SK-N-SH treated with all-trans-retinoic acid at 6 μM for 48 hours (cell line): ENCODE measurements at regions not wholly inside any gene's neighbourhood (a gene's known extent, or its start where the extent isn't known, plus 50 kb on each side); places are given as distances from the start of the nearest gene placed in this dataset.

Experiments
- ATAC-seq: fragments of 200-7000 bp; cut with Tn5 transposase; 3 replicates; pipeline ENCODE4 v1.9.1; 2020; ENCODE audit warnings: mild to moderate bottlenecking, moderate library complexity
- ARNTL ChIP-seq: fragments of 450-650 bp; formaldehyde crosslinking; IDR thresholded peaks from 2 replicates; pipeline ENCODE4 v1.5.0; 2020; ENCODE audit warnings: low read depth, mild to moderate bottlenecking, moderate library complexity, borderline replicate concordance
- BACH2 ChIP-seq: fragments of 250-450 bp; sonication (Bioruptor Pico); IDR thresholded peaks from 2 replicates; pipeline ENCODE4 v1.9.0; 2021; ENCODE audit warnings: mild to moderate bottlenecking, borderline replicate concordance
- CSDC2 ChIP-seq: fragments of 250-450 bp; sonication (Bioruptor Pico); IDR thresholded peaks from 2 replicates; pipeline ENCODE4 v1.5.0; 2020; ENCODE audit warnings: mild to moderate bottlenecking, moderate library complexity
- ESRRG ChIP-seq: fragments of 250-450 bp; sonication (Bioruptor Pico); IDR thresholded peaks from 2 replicates; pipeline ENCODE4 v1.6.1; 2021; ENCODE audit warnings: mild to moderate bottlenecking
- ISL1 ChIP-seq: fragments of 250-450 bp; sonication (Bioruptor Pico); IDR thresholded peaks from 2 replicates; pipeline ENCODE4 v2.1.2; 2022; ENCODE audit warnings: mild to moderate bottlenecking, moderate library complexity
- OSR1 ChIP-seq: fragments of 250-450 bp; sonication (Bioruptor Pico); IDR thresholded peaks from 2 replicates; pipeline ENCODE4 v1.8.0; 2022; ENCODE audit warnings: moderate library complexity, mild to moderate bottlenecking, inconsistent platforms
- POU6F1 ChIP-seq: fragments of 250-450 bp; sonication (Bioruptor Pico); IDR thresholded peaks from 2 replicates; pipeline ENCODE4 v1.8.0; 2021; ENCODE audit warnings: low read depth, mild to moderate bottlenecking, moderate library complexity, borderline replicate concordance
- PPARA ChIP-seq: fragments of 250-450 bp; sonication (Bioruptor Pico); IDR thresholded peaks from 2 replicates; pipeline ENCODE4 v1.5.0; 2020; ENCODE audit warnings: mild to moderate bottlenecking, borderline replicate concordance
- RARB ChIP-seq: fragments of 250-450 bp; sonication (Bioruptor Pico); IDR thresholded peaks from 2 replicates; pipeline ENCODE4 v1.8.0; 2021; ENCODE audit warnings: mild to moderate bottlenecking, moderate library complexity
- SNAI2 ChIP-seq: fragments of 250-450 bp; sonication (Bioruptor Pico); IDR thresholded peaks from 2 replicates; pipeline ENCODE4 v1.5.0; 2020; ENCODE audit warnings: mild to moderate bottlenecking, moderate library complexity
- TCF4 ChIP-seq: fragments of 250-450 bp; sonication (Bioruptor Pico); IDR thresholded peaks from 2 replicates; pipeline ENCODE4 v1.8.0; 2021; ENCODE audit warnings: mild to moderate bottlenecking, moderate library complexity, borderline replicate concordance
- ZFP3 ChIP-seq: fragments of 250-450 bp; sonication (Bioruptor Pico); IDR thresholded peaks from 2 replicates; pipeline ENCODE4 v1.5.0; 2020; ENCODE audit warnings: mild to moderate bottlenecking, moderate library complexity
- ZFP30 ChIP-seq: fragments of 450-650 bp; formaldehyde crosslinking; IDR thresholded peaks from 2 replicates; pipeline ENCODE4 v1.5.0; 2022; ENCODE audit warnings: mild to moderate bottlenecking, moderate library complexity
- ZNF565 ChIP-seq: fragments of 450-650 bp; formaldehyde crosslinking; conservative IDR thresholded peaks from 2 replicates; pipeline ENCODE4 v1.5.0; 2020; ENCODE audit warnings: low read depth, mild to moderate bottlenecking, moderate library complexity
- ZNF70 ChIP-seq: fragments of 450-650 bp; formaldehyde crosslinking; IDR thresholded peaks from 2 replicates; pipeline ENCODE4 v1.5.0; 2020; ENCODE audit warnings: mild to moderate bottlenecking, moderate library complexity
- ZNF8 ChIP-seq: fragments of 450-650 bp; formaldehyde crosslinking; IDR thresholded peaks from 2 replicates; pipeline ENCODE4 v1.5.0; 2020; ENCODE audit warnings: mild to moderate bottlenecking, moderate library complexity
- TF ChIP-seq, protein P1 (sequence below): fragments of 250-450 bp; sonication (Bioruptor Pico); IDR thresholded peaks from 2 replicates; pipeline ENCODE4 v1.5.1; 2021; ENCODE audit warnings: mild to moderate bottlenecking, moderate library complexity
- TF ChIP-seq, protein P2 (sequence below): fragments of 250-450 bp; sonication (Bioruptor Pico); IDR thresholded peaks from 2 replicates; pipeline ENCODE4 v1.5.1; 2020; ENCODE audit warnings: low read depth, mild to moderate bottlenecking, moderate library complexity
- TF ChIP-seq, protein P3 (sequence below): fragments of 250-450 bp; sonication (Bioruptor Pico); IDR thresholded peaks from 2 replicates; pipeline ENCODE4 v1.5.0; 2020; ENCODE audit warnings: mild to moderate bottlenecking, moderate library complexity
- TF ChIP-seq, protein P4 (sequence below): fragments of 250-450 bp; sonication (Bioruptor Pico); IDR thresholded peaks from 2 replicates; pipeline ENCODE4 v1.8.0; 2020; ENCODE audit warnings: mild to moderate bottlenecking, moderate library complexity, borderline replicate concordance

- TF ChIP-seq, protein P1, sequence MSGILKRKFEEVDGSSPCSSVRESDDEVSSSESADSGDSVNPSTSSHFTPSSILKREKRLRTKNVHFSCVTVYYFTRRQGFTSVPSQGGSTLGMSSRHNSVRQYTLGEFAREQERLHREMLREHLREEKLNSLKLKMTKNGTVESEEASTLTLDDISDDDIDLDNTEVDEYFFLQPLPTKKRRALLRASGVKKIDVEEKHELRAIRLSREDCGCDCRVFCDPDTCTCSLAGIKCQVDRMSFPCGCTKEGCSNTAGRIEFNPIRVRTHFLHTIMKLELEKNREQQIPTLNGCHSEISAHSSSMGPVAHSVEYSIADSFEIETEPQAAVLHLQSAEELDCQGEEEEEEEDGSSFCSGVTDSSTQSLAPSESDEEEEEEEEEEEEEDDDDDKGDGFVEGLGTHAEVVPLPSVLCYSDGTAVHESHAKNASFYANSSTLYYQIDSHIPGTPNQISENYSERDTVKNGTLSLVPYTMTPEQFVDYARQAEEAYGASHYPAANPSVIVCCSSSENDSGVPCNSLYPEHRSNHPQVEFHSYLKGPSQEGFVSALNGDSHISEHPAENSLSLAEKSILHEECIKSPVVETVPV, result no peak
- TF ChIP-seq ZNF8 (CRISPR knock-in tag) (no peak), ZFP3 (CRISPR knock-in tag) (no peak), PPARA (no peak), SNAI2 (CRISPR knock-in tag) (no peak), ZFP30 (CRISPR knock-in tag) (no peak), ESRRG (CRISPR knock-in tag) (no peak)
- TF ChIP-seq, protein P2, sequence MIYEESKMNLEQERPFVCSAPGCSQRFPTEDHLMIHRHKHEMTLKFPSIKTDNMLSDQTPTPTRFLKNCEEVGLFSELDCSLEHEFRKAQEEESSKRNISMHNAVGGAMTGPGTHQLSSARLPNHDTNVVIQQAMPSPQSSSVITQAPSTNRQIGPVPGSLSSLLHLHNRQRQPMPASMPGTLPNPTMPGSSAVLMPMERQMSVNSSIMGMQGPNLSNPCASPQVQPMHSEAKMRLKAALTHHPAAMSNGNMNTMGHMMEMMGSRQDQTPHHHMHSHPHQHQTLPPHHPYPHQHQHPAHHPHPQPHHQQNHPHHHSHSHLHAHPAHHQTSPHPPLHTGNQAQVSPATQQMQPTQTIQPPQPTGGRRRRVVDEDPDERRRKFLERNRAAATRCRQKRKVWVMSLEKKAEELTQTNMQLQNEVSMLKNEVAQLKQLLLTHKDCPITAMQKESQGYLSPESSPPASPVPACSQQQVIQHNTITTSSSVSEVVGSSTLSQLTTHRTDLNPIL (CRISPR knock-in tag), result no peak
Measured at GRCh38 chr7:156206174-156206573, 393.9 kb upstream of the SHH start (continued).

DNA sequence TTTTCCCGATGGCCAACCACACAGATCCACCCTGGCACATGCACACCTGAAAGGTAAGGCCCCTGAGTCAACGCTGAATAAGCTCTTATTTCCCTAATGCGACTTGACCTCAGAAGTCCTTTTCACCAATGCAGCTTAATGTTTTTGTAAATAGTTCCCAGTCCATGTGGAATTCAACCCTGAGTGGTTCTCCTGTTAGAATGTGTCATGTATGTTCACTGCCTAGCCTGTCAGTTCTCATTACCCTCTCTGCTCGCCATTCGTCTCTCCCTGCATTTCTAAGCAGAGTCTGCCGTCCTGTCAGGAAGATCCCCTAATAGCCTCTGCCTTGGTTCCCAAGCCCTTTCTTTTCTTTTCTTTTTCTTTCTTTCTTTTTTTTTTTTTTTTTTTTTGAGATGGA is 392.6 kb upstream of the SHH start:
- TF ChIP-seq OSR1 (CRISPR knock-in tag) (no peak), BACH2 (no peak), SNAI2 (CRISPR knock-in tag) (no peak), ISL1 (CRISPR knock-in tag) (no peak), ZNF565 (no peak), ZNF70 (CRISPR knock-in tag) (no peak), ARNTL (CRISPR knock-in tag) (no peak), ZFP3 (CRISPR knock-in tag) (no peak), CSDC2 (CRISPR knock-in tag) (no peak), TCF4 (CRISPR knock-in tag) (no peak), ZFP30 (CRISPR knock-in tag) (no peak)
- TF ChIP-seq, protein P3, sequence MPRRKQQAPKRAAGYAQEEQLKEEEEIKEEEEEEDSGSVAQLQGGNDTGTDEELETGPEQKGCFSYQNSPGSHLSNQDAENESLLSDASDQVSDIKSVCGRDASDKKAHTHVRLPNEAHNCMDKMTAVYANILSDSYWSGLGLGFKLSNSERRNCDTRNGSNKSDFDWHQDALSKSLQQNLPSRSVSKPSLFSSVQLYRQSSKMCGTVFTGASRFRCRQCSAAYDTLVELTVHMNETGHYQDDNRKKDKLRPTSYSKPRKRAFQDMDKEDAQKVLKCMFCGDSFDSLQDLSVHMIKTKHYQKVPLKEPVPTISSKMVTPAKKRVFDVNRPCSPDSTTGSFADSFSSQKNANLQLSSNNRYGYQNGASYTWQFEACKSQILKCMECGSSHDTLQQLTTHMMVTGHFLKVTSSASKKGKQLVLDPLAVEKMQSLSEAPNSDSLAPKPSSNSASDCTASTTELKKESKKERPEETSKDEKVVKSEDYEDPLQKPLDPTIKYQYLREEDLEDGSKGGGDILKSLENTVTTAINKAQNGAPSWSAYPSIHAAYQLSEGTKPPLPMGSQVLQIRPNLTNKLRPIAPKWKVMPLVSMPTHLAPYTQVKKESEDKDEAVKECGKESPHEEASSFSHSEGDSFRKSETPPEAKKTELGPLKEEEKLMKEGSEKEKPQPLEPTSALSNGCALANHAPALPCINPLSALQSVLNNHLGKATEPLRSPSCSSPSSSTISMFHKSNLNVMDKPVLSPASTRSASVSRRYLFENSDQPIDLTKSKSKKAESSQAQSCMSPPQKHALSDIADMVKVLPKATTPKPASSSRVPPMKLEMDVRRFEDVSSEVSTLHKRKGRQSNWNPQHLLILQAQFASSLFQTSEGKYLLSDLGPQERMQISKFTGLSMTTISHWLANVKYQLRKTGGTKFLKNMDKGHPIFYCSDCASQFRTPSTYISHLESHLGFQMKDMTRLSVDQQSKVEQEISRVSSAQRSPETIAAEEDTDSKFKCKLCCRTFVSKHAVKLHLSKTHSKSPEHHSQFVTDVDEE (CRISPR knock-in tag), result no peak
- TF ChIP-seq, protein P4, sequence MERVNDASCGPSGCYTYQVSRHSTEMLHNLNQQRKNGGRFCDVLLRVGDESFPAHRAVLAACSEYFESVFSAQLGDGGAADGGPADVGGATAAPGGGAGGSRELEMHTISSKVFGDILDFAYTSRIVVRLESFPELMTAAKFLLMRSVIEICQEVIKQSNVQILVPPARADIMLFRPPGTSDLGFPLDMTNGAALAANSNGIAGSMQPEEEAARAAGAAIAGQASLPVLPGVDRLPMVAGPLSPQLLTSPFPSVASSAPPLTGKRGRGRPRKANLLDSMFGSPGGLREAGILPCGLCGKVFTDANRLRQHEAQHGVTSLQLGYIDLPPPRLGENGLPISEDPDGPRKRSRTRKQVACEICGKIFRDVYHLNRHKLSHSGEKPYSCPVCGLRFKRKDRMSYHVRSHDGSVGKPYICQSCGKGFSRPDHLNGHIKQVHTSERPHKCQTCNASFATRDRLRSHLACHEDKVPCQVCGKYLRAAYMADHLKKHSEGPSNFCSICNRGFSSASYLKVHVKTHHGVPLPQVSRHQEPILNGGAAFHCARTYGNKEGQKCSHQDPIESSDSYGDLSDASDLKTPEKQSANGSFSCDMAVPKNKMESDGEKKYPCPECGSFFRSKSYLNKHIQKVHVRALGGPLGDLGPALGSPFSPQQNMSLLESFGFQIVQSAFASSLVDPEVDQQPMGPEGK, result no peak
- TF ChIP-seq, protein P1, result no peak
- TF ChIP-seq, protein P2 (CRISPR knock-in tag), result no peak
- TF ChIP-seq, all 23 proteins: peak for 0
- ATAC-seq, result no peak

DNA sequence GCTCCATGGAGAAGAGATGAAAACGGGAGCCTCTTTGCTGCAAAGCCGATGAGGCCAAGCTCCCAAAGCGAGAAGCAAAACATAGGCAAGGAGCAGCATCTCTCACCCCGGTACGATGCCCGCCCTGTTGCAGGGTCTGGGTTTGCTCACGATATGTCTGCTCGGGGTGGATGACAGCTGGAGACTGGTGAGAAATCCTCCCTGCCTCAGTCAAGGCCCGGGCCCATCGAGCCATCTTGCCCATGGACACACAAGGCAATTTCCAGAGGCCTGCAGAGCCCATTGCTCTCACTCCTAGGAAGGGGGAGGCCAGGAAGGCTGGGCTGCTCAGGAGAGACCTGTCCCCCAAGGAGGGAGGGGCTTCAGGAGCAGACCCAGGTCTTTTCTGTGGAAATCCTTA is 391.7 kb upstream of the SHH start:
- TF ChIP-seq PPARA, result no peak
- no peak for TF ChIP-seq POU6F1
- TF ChIP-seq ARNTL (CRISPR knock-in tag), result no peak
- no peak for TF ChIP-seq ZNF70 (CRISPR knock-in tag)
- TF ChIP-seq RARB (CRISPR knock-in tag), result no peak
- no peak for TF ChIP-seq ZNF8 (CRISPR knock-in tag)
- no peak for TF ChIP-seq BACH2
- TF ChIP-seq, all 23 proteins: peak for 0
- no peak for ATAC-seq
